ENCODE measurements at regions not wholly inside any gene's neighbourhood (a gene's known extent, or its start where the extent isn't known, plus 50 kb on each side); places are given as distances from the start of the nearest gene placed in this dataset.

DNA sequence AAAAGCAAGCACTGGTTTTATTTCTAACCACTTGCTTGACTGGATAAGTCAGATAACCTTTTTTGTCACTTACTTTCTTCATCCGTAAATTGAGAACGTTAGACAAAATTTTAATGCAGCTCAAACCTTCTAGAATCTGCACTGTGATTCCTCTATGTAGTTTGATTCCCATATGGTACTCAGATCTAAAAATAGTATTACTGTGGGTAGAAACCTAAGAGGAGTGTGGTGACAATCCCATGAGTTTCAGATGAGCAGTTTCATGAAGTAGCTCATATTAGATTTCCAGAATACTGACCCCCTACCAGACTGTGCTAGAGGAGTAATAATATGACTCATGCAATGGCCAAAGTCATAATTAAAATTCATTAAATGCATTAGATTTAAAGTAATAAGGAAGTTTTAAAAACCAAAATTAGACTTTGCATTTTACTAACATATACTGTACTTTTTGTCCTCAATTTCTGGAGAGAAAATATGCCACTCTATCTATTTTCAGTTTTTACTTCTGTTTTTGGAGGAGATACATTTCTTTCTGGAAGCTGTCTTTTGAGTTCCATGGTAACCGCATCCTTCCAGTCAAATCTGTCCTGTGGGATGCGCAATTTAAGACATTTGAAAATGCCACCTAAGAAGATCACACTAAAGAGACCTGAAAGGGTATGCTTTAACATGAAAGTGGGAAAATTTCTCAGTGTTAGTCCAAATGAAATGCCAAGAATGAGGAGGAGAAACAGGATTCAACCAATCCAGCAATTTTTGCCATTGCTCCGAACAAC, 64.1 kb upstream of the GPM6A start:
- TF ChIP-seq POLR2AphosphoS5 (IDR thresholded peaks at IDR 0.05; ENCODE audit: low read depth, low read length) = no peak
- TF ChIP-seq TAF1 (IDR thresholded peaks at IDR 0.05; ENCODE audit: borderline replicate concordance, low read depth, low read length) = no peak
- TF ChIP-seq POLR2A (IDR thresholded peaks at IDR 0.05; ENCODE audit: low read depth, low read length) = no peak
